ENCODE measurements at regions not wholly inside any gene's neighbourhood (a gene's known extent, or its start where the extent isn't known, plus 50 kb on each side); places are given as distances from the start of the nearest gene placed in this dataset.

DNA sequence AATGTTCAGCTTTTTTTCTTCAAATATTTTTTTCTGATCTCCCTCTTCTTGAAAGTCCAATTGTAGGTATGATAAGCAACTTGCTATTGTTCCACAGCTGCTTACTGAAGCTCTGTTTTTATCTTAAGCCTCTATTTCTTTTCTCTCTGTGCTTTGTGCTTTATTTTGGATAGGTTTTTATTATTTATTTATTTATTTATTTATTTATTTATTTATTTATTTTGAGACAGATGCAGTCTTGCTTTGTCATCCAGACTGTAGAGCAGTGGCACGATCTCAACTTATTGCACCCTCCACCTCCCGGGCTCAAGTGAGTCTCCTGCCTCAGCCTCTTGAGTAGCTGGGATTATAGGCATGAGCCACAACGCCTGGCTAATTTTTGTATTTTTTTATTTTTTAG is 199.4 kb downstream of the KLF12 start:
- DNase-seq (no peak), ATAC-seq (replicated peaks in 1 of 2) (no peak)
- H3K9me3 Mint-ChIP-seq = no peaks in the 10 kb centered on the region
- peaks cover 63% of the 10 kb centered on the region for H3K4me1 Mint-ChIP-seq (ENCODE audit: low read depth)
- H3K4me3 Mint-ChIP-seq = no peak overlapping the region
- H3K27me3 Mint-ChIP-seq (ENCODE audit: low read depth) = no peaks in the 10 kb centered on the region
- no peak overlapping the region for H3K27ac Mint-ChIP-seq
- peaks cover 0 to 2% of the 10 kb centered on the region in 2 donors for H3K36me3 Mint-ChIP-seq (ENCODE audit: insufficient read depth in 2 of 2)

DNA sequence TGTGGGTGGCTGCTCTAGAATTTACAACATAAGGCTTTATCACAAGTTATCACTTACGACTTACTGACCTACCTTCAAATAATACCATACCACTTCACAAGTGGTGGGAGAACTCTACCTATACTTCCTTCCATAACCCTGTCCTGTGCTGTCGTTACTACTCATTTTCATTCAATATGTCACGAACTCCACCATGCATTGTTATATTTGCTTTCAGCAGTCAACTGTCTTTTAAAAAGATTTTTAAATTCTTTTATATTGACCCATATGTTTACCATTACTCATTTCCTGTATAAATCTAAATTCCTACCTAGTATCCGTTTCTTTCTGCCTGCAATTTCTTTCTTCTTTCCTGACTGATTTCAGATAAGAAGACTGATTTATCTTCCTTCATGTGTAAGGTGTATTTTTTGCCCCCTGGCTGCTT is 200.0 kb downstream of the KLF12 start:
- ATAC-seq (replicated peaks in 1 of 2) (peak in 1 of 2 donors; percentile 43), DNase-seq (no peak)
- no peaks in the 10 kb centered on the region for H3K9me3 Mint-ChIP-seq
- peaks cover 0 to 2% of the 10 kb centered on the region in 2 donors for H3K36me3 Mint-ChIP-seq (ENCODE audit: insufficient read depth in 2 of 2)
- peak overlapping the region; percentile 75 for H3K27ac Mint-ChIP-seq
- peak overlapping the region in 1 of 2 donors; percentile 45 for H3K4me3 Mint-ChIP-seq
- H3K4me1 Mint-ChIP-seq (ENCODE audit: low read depth) = peaks cover 63% of the 10 kb centered on the region
- no peaks in the 10 kb centered on the region for H3K27me3 Mint-ChIP-seq (ENCODE audit: low read depth)

DNA sequence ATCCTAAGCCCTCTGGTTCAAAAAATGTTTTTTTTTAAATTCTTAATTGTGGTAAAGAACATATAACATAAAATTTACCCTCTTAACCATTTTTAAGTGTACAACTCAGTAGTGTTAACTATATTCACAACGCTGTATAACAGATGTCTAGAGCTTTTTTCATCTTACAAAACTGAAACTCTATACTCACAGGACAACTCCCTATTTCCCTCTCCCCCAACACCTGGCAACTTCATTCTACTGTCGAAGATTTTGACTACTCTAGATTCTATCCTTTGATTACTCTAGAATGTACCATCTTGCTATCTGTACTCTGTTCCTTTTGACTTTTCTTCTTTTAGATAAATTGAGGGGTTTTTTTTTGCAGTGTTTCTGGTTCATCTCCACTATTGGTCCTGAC is 200.4 kb downstream of the KLF12 start:
- ATAC-seq (replicated peaks in 1 of 2) (no peak), DNase-seq (no peak)
- peak overlapping the region; percentile 75 for H3K27ac Mint-ChIP-seq
- H3K4me1 Mint-ChIP-seq (ENCODE audit: low read depth) = peaks cover 63% of the 10 kb centered on the region
- peaks cover 0 to 5% of the 10 kb centered on the region in 2 donors for H3K36me3 Mint-ChIP-seq (ENCODE audit: insufficient read depth in 2 of 2)
- peak overlapping the region in 1 of 2 donors; percentile 45 for H3K4me3 Mint-ChIP-seq
- H3K9me3 Mint-ChIP-seq = no peaks in the 10 kb centered on the region
- no peaks in the 10 kb centered on the region for H3K27me3 Mint-ChIP-seq (ENCODE audit: low read depth)

DNA sequence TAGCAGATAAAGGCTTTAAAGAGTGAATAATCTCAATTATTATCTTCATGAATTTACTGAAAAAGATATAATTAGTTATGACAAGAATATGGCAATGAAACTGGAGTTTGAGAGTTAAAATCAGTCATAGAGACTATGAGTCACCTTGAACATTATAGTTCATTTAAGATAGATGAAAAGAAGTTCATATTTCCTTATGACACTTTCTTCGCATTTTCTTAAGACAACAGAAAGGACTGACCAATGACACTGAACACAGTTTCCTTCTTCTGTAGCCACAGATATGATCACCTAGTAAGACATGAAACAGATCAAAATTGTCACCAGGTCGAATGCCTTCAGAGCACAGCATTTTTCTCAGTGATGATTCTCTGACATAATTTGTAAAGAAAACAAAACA is 202.1 kb downstream of the KLF12 start:
- Mint-ChIP-seq H3K27me3 (ENCODE audit: low read depth) (no peaks in the 10 kb centered on the region), H3K36me3 (ENCODE audit: insufficient read depth in 2 of 2) (peaks cover 0 to 3% of the 10 kb centered on the region in 2 donors), H3K9me3 (no peaks in the 10 kb centered on the region), H3K4me3 (peak overlapping the region; percentile 40 to 72), H3K27ac (peak overlapping the region; percentile 55), H3K4me1 (ENCODE audit: low read depth) (peaks cover 64% of the 10 kb centered on the region)
- ATAC-seq (replicated peaks in 1 of 2) (peak; percentile 88 to 93), DNase-seq (no peak)

DNA sequence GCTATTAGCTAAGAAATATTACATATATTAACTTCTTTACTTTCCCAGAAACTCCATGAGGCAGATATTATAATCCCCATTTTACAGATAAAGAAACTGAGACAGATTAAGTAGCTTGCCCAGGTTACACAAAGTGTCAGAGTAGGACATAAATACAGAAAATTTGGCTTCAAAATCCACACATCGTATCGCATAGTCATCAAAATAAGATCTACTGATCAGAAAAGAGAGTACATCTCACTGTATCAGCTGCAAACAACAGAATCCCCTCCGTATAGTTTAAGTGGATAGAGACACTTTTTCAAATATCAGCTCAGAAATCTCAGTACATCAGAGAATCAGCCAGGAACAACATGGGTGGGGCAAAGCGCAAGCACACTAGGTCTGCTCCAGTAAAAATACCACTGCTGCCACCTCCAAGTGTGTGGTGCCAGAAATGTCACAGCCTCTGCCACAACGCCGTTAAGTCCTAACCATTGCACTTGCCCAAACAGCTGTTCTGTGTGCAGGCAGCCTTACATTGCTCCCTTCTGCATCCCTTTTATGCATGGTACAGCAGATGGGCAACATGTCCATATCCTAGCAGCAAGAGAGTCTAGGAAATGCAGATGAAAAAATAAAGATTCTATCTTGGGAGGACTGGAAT is 204.8 kb downstream of the KLF12 start:
- Mint-ChIP-seq H3K27me3 (ENCODE audit: low read depth) (no peaks in the 10 kb centered on the region), H3K36me3 (ENCODE audit: insufficient read depth in 2 of 2) (peaks cover 0 to 8% of the 10 kb centered on the region in 2 donors), H3K4me3 (no peak overlapping the region), H3K9me3 (no peaks in the 10 kb centered on the region), H3K27ac (no peak overlapping the region), H3K4me1 (ENCODE audit: low read depth) (peaks cover 68% of the 10 kb centered on the region)
- no peak for DNase-seq
- no peak for ATAC-seq (replicated peaks in 1 of 2)

DNA sequence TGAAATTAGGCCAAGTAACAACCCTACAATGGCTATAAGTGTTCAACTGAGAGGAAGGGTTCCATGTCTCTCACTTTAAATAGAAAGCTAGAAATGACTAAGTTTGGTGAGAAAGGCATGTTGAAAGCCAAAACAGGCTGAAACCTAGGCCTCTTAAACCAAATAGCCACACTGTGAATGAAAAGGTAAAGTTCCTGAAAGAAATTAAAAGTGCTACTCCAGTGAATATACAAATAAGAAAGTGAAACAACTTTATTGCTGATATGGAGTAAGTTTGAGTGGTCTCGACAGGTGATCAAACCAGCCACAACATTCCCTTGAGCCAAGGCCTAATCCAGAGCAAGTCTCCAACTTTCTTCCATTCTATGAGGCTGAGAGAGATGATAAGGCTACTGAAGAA is 209.6 kb downstream of the KLF12 start:
- Mint-ChIP-seq H3K36me3 (ENCODE audit: insufficient read depth in 2 of 2) (peaks cover 0 to 8% of the 10 kb centered on the region in 2 donors), H3K4me3 (peak overlapping the region; percentile 56 to 80), H3K27ac (peak overlapping the region; percentile 21), H3K27me3 (ENCODE audit: low read depth) (no peaks in the 10 kb centered on the region), H3K4me1 (ENCODE audit: low read depth) (peaks cover 78% of the 10 kb centered on the region), H3K9me3 (no peaks in the 10 kb centered on the region)
- ATAC-seq (replicated peaks in 1 of 2) (peak; percentile 76 to 82), DNase-seq (no peak)

DNA sequence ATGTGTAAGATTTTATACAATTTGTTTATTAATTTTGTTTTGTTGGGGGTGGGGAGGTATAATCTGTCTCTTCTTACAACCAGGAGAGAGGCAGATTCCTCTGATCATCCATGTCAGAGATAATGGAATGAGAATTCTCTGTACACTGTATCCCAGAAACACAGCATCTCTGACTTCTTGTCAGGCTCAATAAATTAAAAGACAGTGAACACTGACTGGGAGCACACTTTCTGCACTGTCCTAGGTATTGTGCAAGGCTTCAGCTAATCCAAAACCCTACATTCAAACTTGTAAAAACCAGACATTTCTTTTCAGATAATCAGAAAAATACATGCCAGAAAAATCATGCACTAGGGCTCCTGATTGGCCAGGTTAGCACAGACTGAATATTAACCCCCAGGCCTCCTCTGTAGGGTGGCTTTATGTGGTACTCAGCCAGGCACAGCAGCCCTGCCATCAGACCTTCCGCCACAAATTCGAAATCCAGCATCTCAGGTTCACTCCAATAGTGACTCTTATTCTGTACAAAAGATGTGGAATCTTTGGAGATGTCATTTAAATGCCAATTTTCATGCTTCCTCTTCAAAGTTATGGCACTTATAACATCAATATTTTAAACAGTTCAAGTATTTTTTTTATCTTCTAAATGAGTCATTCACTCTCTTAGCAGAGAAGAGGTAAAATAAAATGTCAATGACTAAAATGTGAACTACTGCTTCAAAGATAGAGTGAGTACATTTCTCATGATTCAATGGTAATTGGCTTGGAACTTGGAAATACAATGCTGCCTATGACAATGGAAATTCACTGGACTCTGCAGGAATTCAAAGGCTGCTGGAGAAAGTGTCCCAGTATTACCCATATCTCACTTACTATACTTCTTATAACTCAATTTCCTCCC is 211.5 kb downstream of the KLF12 start:
- H3K27me3 Mint-ChIP-seq (ENCODE audit: low read depth) = no peaks in the 10 kb centered on the region
- DNase-seq = no peak
- H3K27ac Mint-ChIP-seq = peak overlapping the region; percentile 39
- H3K9me3 Mint-ChIP-seq = no peaks in the 10 kb centered on the region
- peak; percentile 74 to 82 for ATAC-seq (replicated peaks in 1 of 2)
- peak overlapping the region; percentile 24 to 61 for H3K4me3 Mint-ChIP-seq
- H3K4me1 Mint-ChIP-seq (ENCODE audit: low read depth) = peaks cover 80% of the 10 kb centered on the region
- H3K36me3 Mint-ChIP-seq (ENCODE audit: insufficient read depth in 2 of 2) = peaks cover 0 to 5% of the 10 kb centered on the region in 2 donors

DNA sequence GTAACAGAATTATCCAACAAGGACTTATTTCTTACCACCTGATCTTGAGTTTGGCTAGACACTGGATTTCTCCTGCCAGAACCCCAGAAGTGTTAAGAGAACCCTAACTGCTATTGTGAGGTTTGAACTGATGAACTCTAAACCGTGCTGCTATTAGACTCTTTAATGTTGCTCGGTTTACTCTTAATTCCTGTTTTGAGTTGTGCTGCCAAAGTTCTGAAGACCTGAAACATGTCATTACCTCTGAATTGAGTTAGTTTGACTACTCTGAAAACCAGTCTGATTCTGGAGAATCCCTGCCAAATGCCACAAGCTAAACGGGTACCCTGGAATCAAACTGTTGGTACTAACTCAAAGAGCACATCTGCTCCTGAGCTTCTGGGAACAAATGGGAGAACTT is 215.5 kb downstream of the KLF12 start:
- Mint-ChIP-seq H3K27ac (no peak overlapping the region), H3K9me3 (no peaks in the 10 kb centered on the region), H3K4me1 (ENCODE audit: low read depth) (peaks cover 58% of the 10 kb centered on the region), H3K36me3 (ENCODE audit: insufficient read depth in 2 of 2) (no peaks in the 10 kb centered on the region), H3K4me3 (peak overlapping the region; percentile 3 to 45), H3K27me3 (ENCODE audit: low read depth) (no peaks in the 10 kb centered on the region)
- DNase-seq (no peak), ATAC-seq (replicated peaks in 1 of 2) (peak; percentile 28 to 47)

DNA sequence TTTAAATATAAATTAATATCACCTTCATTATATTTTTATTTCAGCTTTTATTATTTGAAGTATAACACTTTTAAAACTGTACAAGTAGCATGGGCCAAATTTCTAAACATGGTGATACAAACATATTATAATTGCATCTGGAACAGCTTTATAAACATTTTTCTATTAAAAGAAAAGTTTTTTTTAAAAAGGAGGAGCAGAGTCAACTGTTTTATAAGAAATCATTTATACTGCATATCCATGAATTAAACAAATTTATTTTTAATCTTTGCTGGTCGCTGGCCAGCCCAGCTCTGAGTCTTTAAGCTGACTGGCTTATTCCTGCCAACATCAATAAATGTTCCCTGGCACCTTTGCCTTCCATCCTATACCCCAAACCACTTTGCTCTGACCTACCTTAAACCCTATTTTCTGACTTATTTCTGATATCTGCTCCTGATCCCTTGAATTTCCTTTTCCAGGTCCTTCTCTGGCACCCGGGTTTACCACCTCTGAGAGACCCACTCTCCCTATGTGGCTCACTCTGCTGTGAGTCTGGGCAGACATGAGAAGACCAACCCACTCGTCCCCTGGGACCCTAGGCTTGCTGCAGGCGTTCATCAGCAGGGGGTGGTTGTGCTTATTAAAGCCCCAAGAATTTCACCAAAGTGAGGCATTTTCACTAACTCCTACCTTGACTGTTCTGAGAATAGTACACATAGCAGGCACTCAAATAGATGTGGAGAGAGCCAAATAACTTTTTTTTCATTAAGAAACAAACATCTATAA is 220.3 kb downstream of the KLF12 start:
- no peak overlapping the region for H3K4me3 Mint-ChIP-seq

DNA sequence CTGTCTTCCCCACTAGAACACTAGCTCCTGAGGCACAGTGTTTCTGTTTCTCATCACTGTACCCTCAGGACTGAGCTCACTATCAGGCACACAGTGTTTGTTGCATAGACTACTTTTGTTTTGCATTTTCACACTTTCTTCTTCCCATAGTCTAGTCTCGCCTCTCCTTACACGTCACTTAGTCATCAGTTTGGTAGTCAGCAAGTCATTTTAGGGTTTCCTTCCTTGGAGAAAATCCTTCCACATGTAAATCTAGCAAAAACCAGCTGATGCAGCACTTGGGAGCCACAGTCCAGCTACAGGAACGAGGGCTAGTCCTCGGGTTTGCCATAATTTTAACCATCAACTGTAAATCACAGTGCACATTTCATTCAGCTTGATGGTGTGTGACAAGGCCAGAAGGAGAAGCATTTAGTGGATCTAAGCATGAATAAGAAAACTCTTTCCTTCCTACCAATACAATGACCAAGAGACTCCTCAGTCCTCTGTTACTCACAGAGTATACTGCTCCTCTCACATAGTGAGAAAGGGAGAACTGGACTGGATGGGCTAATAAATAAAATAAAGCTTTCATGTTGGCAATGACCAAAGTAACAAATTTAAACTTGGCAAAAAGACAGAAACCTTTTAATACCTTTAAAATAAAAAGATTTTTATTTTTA is 221.0 kb downstream of the KLF12 start:
- Mint-ChIP-seq H3K27ac (peak overlapping the region; percentile 41), H3K4me1 (ENCODE audit: low read depth) (peaks cover 22% of the 10 kb centered on the region), H3K27me3 (ENCODE audit: low read depth) (no peaks in the 10 kb centered on the region), H3K9me3 (no peaks in the 10 kb centered on the region), H3K4me3 (peak overlapping the region; percentile 39 to 63), H3K36me3 (ENCODE audit: insufficient read depth in 2 of 2) (no peaks in the 10 kb centered on the region)
- ATAC-seq (replicated peaks in 1 of 2) (peak; percentile 77 to 91), DNase-seq (no peak)

More for the DNA sequence above, 220.3 kb downstream of the KLF12 start:
- Mint-ChIP-seq H3K27me3 (ENCODE audit: low read depth) (no peaks in the 10 kb centered on the region), H3K4me1 (ENCODE audit: low read depth) (peaks cover 29% of the 10 kb centered on the region), H3K9me3 (no peaks in the 10 kb centered on the region), H3K36me3 (ENCODE audit: insufficient read depth in 2 of 2) (no peaks in the 10 kb centered on the region), H3K27ac (no peak overlapping the region)
- ATAC-seq (replicated peaks in 1 of 2) (no peak), DNase-seq (no peak)

DNA sequence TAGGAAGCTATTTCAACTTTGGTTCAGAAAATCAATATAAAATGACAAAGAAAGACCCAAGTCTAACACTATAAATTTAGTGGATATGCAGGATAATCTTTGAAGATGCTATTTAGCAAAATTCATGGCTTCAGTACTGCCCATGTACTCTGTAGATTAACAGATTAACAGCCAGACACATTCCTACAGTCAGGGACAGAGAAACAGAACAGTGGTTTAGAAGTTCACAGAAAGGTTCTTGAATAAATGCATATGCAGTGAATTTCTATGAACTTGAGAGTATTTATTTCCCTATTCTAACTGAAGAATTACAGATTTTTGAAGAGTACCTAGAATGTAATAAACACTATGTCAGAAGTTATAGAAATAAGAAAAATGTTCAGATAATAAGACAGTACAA is 222.8 kb downstream of the KLF12 start:
- no peaks in the 10 kb centered on the region for H3K27me3 Mint-ChIP-seq (ENCODE audit: low read depth)
- H3K36me3 Mint-ChIP-seq (ENCODE audit: insufficient read depth in 2 of 2) = no peaks in the 10 kb centered on the region
- DNase-seq (no peak), ATAC-seq (replicated peaks in 1 of 2) (no peak)
- H3K27ac Mint-ChIP-seq = no peak overlapping the region
- peaks cover 19% of the 10 kb centered on the region for H3K4me1 Mint-ChIP-seq (ENCODE audit: low read depth)
- no peaks in the 10 kb centered on the region for H3K9me3 Mint-ChIP-seq
- H3K4me3 Mint-ChIP-seq = no peak overlapping the region

DNA sequence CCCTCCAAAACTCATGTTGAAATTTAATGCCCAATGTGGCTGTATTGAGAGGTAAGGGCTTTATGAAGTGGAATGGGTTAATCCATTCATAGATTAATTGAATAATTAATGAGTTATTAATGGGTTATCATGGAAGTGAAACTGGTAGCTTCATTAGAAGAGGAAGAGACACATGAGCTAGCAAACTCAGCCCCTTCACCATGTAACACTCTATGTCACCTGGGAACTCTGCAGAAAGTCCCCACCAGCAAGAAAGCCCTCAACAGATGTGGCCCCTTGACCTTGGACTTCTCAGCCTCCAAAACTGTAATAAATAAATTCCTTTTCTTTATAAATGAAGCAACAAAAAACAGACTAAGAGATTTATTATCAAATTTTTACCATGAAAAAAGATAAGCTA is 223.5 kb downstream of the KLF12 start:
- Mint-ChIP-seq H3K27me3 (ENCODE audit: low read depth) (no peaks in the 10 kb centered on the region), H3K27ac (no peak overlapping the region), H3K4me1 (ENCODE audit: low read depth) (peaks cover 19% of the 10 kb centered on the region), H3K4me3 (no peak overlapping the region), H3K36me3 (ENCODE audit: insufficient read depth in 2 of 2) (no peaks in the 10 kb centered on the region), H3K9me3 (no peaks in the 10 kb centered on the region)
- DNase-seq = no peak
- no peak for ATAC-seq (replicated peaks in 1 of 2)
